ENCODE measurements at regions not wholly inside any gene's neighbourhood (a gene's known extent, or its start where the extent isn't known, plus 50 kb on each side); places are given as distances from the start of the nearest gene placed in this dataset.

DNA sequence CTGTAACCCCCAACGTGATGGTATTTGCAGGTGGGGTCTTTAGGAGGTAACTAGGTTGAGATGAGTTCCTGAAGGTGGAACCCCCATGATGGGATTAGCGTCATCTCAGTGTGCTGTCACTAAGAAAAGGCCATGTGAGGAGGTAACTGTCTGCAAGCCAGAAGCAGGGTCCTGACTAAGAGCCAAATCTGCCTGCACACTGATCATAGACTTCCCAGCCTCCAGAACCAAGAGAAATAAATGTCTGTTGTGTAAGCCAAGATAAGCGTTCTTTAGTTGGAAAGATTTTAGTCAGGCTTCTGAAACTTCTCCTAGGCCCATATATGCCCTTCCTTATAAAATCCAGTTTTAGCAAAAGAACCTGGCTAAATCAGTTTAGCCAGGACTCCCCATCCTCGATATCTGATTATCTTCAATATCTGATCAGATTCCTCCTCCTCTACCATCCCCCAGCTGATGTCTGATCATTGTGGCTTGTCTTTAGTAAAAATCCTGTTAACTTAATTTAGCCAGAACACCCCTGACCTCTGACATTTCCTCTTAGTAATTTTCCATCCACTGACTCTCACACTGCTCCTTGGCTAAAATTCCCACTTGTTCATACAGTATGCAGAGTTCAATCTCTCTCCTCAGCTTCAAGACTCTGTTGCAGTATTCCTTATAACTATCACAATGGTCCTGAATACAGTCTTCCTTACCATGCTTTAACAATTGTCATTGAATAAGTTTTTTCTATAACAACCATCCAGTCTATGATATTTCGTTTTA is 835.4 kb upstream of the PHF14 start:
- ChIA-PET POLR2A (no interaction called here), CTCF (no interaction called here)
- TF ChIP-seq, protein P1, sequence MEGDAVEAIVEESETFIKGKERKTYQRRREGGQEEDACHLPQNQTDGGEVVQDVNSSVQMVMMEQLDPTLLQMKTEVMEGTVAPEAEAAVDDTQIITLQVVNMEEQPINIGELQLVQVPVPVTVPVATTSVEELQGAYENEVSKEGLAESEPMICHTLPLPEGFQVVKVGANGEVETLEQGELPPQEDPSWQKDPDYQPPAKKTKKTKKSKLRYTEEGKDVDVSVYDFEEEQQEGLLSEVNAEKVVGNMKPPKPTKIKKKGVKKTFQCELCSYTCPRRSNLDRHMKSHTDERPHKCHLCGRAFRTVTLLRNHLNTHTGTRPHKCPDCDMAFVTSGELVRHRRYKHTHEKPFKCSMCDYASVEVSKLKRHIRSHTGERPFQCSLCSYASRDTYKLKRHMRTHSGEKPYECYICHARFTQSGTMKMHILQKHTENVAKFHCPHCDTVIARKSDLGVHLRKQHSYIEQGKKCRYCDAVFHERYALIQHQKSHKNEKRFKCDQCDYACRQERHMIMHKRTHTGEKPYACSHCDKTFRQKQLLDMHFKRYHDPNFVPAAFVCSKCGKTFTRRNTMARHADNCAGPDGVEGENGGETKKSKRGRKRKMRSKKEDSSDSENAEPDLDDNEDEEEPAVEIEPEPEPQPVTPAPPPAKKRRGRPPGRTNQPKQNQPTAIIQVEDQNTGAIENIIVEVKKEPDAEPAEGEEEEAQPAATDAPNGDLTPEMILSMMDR (IDR thresholded peaks at IDR 0.05; ENCODE audit: insufficient read depth, low read length, missing control alignments), result no peak
- DNase-seq (ENCODE audit: low read depth, low spot score), result no peak
- H3K4me3 ChIP-seq (ENCODE audit: low read depth, low read length), result no peak overlapping the region

DNA sequence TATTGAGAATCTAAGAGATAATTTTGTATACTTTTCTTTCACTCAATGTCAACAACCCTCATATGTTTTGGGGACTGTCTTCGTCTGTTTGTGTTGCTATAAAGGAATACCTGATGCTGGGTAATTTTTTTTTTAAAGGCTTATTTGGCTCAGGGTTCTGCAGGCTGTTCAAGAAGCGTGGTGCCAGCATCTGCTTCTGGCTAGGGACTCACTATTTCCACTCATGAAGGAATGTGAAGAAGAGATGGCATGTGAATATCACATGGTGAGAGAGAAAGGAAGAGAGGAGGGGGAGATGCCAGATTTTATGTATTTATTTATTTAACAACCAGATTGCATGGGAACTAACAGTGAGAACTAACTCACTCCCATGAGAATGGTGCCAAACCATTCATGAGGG is 827.4 kb upstream of the PHF14 start:
- ChIA-PET POLR2A (no interaction called here), CTCF (no interaction called here)
- no peak overlapping the region for H3K4me3 ChIP-seq (ENCODE audit: low read depth, low read length)
- TF ChIP-seq, protein P1 (IDR thresholded peaks at IDR 0.05; ENCODE audit: insufficient read depth, low read length, missing control alignments), result no peak
- no peak for DNase-seq (ENCODE audit: low read depth, low spot score)

DNA sequence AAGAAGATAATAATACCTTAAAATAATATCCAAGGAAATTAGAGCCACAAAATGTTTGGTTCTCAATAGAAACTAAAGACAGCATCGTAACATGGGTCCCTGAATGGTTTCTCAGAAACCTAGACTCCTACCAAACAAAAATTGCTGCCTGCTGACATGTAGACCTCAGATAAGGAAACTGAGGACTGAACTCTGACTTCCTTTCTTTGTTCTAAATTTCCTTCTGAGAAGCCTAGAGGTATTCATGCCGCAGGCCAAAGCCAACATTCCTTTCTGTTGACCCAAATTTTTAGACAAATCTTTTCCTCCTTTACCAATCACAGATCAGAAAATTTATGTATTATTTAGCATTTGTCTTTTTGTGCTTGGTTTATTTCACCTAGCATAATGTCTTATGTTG is 816.7 kb upstream of the PHF14 start:
- CTCF ChIA-PET, result no interaction called here
- TF ChIP-seq, protein P1 (IDR thresholded peaks at IDR 0.05; ENCODE audit: insufficient read depth, low read length, missing control alignments), result no peak
- no peak overlapping the region for H3K4me3 ChIP-seq (ENCODE audit: low read depth, low read length)
- POLR2A ChIA-PET, result no interaction called here
- DNase-seq (ENCODE audit: low read depth, low spot score), result no peak

- ChIA-PET CTCF (no interaction called here), POLR2A (no interaction called here)
- no peak overlapping the region for H3K4me3 ChIP-seq (ENCODE audit: low read depth, low read length)
- TF ChIP-seq, protein P1 (IDR thresholded peaks at IDR 0.05; ENCODE audit: insufficient read depth, low read length, missing control alignments), result no peak
- DNase-seq (ENCODE audit: low read depth, low spot score), result no peak
Measured at GRCh38 chr7:10181996-10182395, 791.7 kb upstream of the PHF14 start.

DNA sequence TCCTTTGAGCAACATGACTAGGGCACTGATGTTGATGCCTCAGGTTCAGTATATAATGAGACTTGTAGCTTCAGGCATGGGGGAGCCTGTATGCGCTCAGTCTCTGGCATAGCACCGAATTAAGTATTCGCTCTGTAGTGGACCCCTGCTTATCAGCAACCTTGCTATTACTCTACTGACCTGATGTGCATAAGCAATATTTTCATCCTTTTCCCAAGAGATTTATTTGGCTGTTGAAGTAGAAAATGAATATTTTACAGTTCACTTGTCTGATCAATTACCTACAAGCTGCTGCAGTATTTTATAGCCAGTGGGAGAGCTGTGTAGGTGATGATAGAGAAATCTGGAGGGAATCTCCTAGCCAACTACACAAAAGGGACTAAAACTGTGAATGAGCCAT is 781.6 kb upstream of the PHF14 start:
- DNase-seq (ENCODE audit: low read depth, low spot score), result no peak
- CTCF ChIA-PET, result no interaction called here
- no peak overlapping the region for H3K4me3 ChIP-seq (ENCODE audit: low read depth, low read length)
- POLR2A ChIA-PET, result no interaction called here
- TF ChIP-seq, protein P1 (IDR thresholded peaks at IDR 0.05; ENCODE audit: insufficient read depth, low read length, missing control alignments), result no peak

DNA sequence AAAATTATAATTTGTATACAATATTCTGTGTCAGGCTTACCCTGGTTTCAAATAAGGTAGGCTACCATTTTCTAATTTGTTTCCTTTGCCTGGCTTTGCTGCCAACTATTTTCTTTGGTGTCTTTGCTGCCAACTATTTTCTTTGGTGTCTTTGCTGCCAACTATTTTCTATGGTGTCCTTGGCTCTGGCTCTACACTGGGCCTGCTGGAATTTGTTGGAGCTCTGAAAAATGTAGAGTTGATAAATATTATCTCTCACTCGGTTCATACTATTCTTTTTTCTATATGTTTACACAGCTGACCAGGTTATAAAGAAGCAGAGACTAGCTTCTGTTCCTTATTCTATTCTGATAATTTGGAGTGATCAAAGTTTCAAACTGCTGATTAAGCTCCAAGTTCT is 768.0 kb upstream of the PHF14 start:
- ChIA-PET CTCF (no interaction called here), POLR2A (no interaction called here)
- TF ChIP-seq, protein P1 (IDR thresholded peaks at IDR 0.05; ENCODE audit: insufficient read depth, low read length, missing control alignments), result no peak
- H3K4me3 ChIP-seq (ENCODE audit: low read depth, low read length), result no peak overlapping the region
- no peak for DNase-seq (ENCODE audit: low read depth, low spot score)

Data from AG04449 (cell line).